Keratinocyte (primary cell): ENCODE measurements at regions not wholly inside any gene's neighbourhood (a gene's known extent, or its start where the extent isn't known, plus 50 kb on each side); places are given as distances from the start of the nearest gene placed in this dataset.

Source experiments
- DNase-seq: peaks from one replicate; pipeline ENCODE4 v3.0.0-alpha.2; 2011; ENCODE audit warnings: low read depth, missing footprints, low spot score
- FAIRE-seq: peaks from 2 replicates; lab custom pipeline; 2011; peaks lifted over from hg19 to GRCh38; lab: Jason Lieb, UNC
- H2AFZ ChIP-seq: 2 replicates; pipeline ENCODE4 v1.6.0; 2012; ENCODE audit warnings: low read length, control low read depth, inconsistent platforms; ENCODE audit not compliant: control insufficient read depth
- H3K27ac ChIP-seq: 2 replicates; pipeline ENCODE4 v1.5.1; 2011; ENCODE audit warnings: low read length; ENCODE audit not compliant: control insufficient read depth, insufficient read depth
- H3K27me3 ChIP-seq: 3 replicates; pipeline ENCODE4 v1.6.0; 2011; ENCODE audit warnings: low read length; ENCODE audit not compliant: control insufficient read depth, insufficient read depth; ENCODE audit errors: extremely low read depth
- H3K36me3 ChIP-seq, 2 experiments: 2 replicates in 1 of 2; 3 replicates in 1 of 2; pipeline ENCODE4 v1.5.1; 2011; ENCODE audit warnings: low read length in 2 of 2, mild to moderate bottlenecking in 1 of 2; ENCODE audit not compliant: control insufficient read depth in 2 of 2, insufficient read depth in 2 of 2; ENCODE audit errors: extremely low read depth in 1 of 2
- H3K4me1 ChIP-seq: 3 replicates; pipeline ENCODE4 v1.5.1; 2011; ENCODE audit warnings: low read length; ENCODE audit not compliant: control insufficient read depth, insufficient read depth; ENCODE audit errors: extremely low read depth
- H3K4me2 ChIP-seq: 3 replicates; pipeline ENCODE4 v1.6.0; 2011; ENCODE audit warnings: low read depth, low read length; ENCODE audit not compliant: control insufficient read depth, insufficient read depth; ENCODE audit errors: extremely low read depth
- H3K4me3 ChIP-seq, 3 experiments: fragments of 200-600 bp in 1 of 3; sonication (generic) in 1 of 3; 2 replicates in 2 of 3; 3 replicates in 1 of 3; pipeline ENCODE4 v1.5.1; 2011 to 2016; ENCODE audit warnings: low read length in 3 of 3, mild to moderate bottlenecking in 3 of 3, control low read depth in 2 of 3, inconsistent platforms in 1 of 3, low read depth in 1 of 3, mixed read lengths in 1 of 3, mixed run types in 1 of 3, moderate library complexity in 1 of 3; ENCODE audit not compliant: control insufficient read depth in 2 of 3, insufficient read depth in 2 of 3; ENCODE audit errors: extremely low read depth in 1 of 3
- H3K79me2 ChIP-seq: 2 replicates; pipeline ENCODE4 v1.6.0; 2012; ENCODE audit warnings: low read length; ENCODE audit not compliant: control insufficient read depth, insufficient read depth
- H3K9ac ChIP-seq: 3 replicates; pipeline ENCODE4 v1.6.0; 2011; ENCODE audit warnings: low read length; ENCODE audit not compliant: control insufficient read depth, insufficient read depth; ENCODE audit errors: extremely low read depth
- H3K9me1 ChIP-seq: 3 replicates; pipeline ENCODE4 v1.6.0; 2011; ENCODE audit warnings: low read length; ENCODE audit not compliant: control insufficient read depth, insufficient read depth; ENCODE audit errors: extremely low read depth
- H3K9me3 ChIP-seq: 2 replicates; pipeline ENCODE4 v1.5.1; 2012; ENCODE audit warnings: low read depth, low read length; ENCODE audit not compliant: control insufficient read depth
- H4K20me1 ChIP-seq: 3 replicates; pipeline ENCODE4 v1.6.0; 2011; ENCODE audit warnings: low read length; ENCODE audit not compliant: control insufficient read depth, insufficient read depth; ENCODE audit errors: extremely low read depth
- CTCF ChIP-seq, 3 experiments: IDR thresholded peaks in 1 of 3; conservative IDR thresholded peaks in 1 of 3; optimal IDR thresholded peaks in 1 of 3; 2 replicates in 2 of 3; 3 replicates in 1 of 3; pipeline versions ENCODE3 to v1.5.1; 2011; ENCODE audit warnings: low read length in 3 of 3, mild to moderate bottlenecking in 3 of 3, moderate library complexity in 2 of 3, control low read depth in 1 of 3, inconsistent platforms in 1 of 3; ENCODE audit not compliant: insufficient read depth in 2 of 3; ENCODE audit errors: extremely low read depth in 1 of 3
- EZH2 ChIP-seq: IDR thresholded peaks from one replicate; pipeline ENCODE4 v1.6.1; 2012; ENCODE audit warnings: inconsistent platforms, mild to moderate bottlenecking, low read length, moderate library complexity
- dilution Hi-C: fragments of 300-500 bp; cut with MboI; formaldehyde crosslinking; loops from one replicate; pipeline ENCODE4 v1.7.0; 2020; ENCODE audit warnings: low sequenced_read_pairs; ENCODE audit not compliant: extremely low pct_ligation_motif_present

- DNase-seq: peak; percentile 21
- dilution Hi-C loops: no loop called here
- no peaks in the 10 kb centered on the region for H3K9me3 ChIP-seq
These were observed 78.9 kb upstream of the RAB4A start for GRCh38 chr1:229192031-229192430.

GRCh38 chr1:229192853-229193252, 78.1 kb upstream of the RAB4A start:
- H3K4me3 ChIP-seq: no peak overlapping the region
- H3K4me2 ChIP-seq: no peak overlapping the region
- H3K4me1 ChIP-seq: peaks cover 20% of the 10 kb centered on the region
- H3K27ac ChIP-seq: no peak overlapping the region
- TF ChIP-seq CTCF (optimal IDR thresholded peaks at IDR 0.05 in 1 of 3, IDR thresholded peaks at IDR 0.05 in 1 of 3, conservative IDR thresholded peaks at IDR 0.05 in 1 of 3; ENCODE audit: extremely low read depth in 1 of 3, insufficient read depth in 2 of 3, low read length in 3 of 3) (no peak), EZH2 (no peak)
- H3K9me1 ChIP-seq: no peaks in the 10 kb centered on the region
- DNase-seq (no peak), FAIRE-seq (peak; percentile 41)
- no peaks in the 10 kb centered on the region for H4K20me1 ChIP-seq
- dilution Hi-C loops: no loop called here
- H3K79me2 ChIP-seq: no peaks in the 10 kb centered on the region
- H3K27me3 ChIP-seq: no peaks in the 10 kb centered on the region
- H3K9ac ChIP-seq: no peak overlapping the region
- H3K36me3 ChIP-seq: no peaks in the 10 kb centered on the region
- H2AFZ ChIP-seq: no peak overlapping the region
- no peaks in the 10 kb centered on the region for H3K9me3 ChIP-seq

More at GRCh38 chr1:229192031-229192430, 78.9 kb upstream of the RAB4A start:
- no peaks in the 10 kb centered on the region for H3K79me2 ChIP-seq
- no peak for FAIRE-seq
- H3K4me1 ChIP-seq: peaks cover 20% of the 10 kb centered on the region
- peak overlapping the region; percentile 60 for H3K27ac ChIP-seq
- H3K27me3 ChIP-seq: no peaks in the 10 kb centered on the region
- H4K20me1 ChIP-seq: no peaks in the 10 kb centered on the region
- no peak overlapping the region for H2AFZ ChIP-seq
- H3K4me2 ChIP-seq: peak overlapping the region; percentile 48
- no peaks in the 10 kb centered on the region for H3K9me1 ChIP-seq
- no peak overlapping the region for H3K4me3 ChIP-seq
- H3K36me3 ChIP-seq: no peaks in the 10 kb centered on the region
- H3K9ac ChIP-seq: no peak overlapping the region
- TF ChIP-seq CTCF (optimal IDR thresholded peaks at IDR 0.05 in 1 of 3, IDR thresholded peaks at IDR 0.05 in 1 of 3, conservative IDR thresholded peaks at IDR 0.05 in 1 of 3; ENCODE audit: extremely low read depth in 1 of 3, insufficient read depth in 2 of 3, low read length in 3 of 3) (no peak), EZH2 (no peak)
